Testis (tissue), 2 donors: ENCODE measurements at regions not wholly inside any gene's neighbourhood (a gene's known extent, or its start where the extent isn't known, plus 50 kb on each side); places are given as distances from the start of the nearest gene placed in this dataset.

Experiments used
- POLR2A ChIP-seq: fragments of 450-650 bp; IDR thresholded peaks from one replicate; pipeline ENCODE4 v1.6.1; 2017; ENCODE audit warnings: antibody characterized with exemption, mild to moderate bottlenecking, moderate library complexity
- TF ChIP-seq, protein P1 (sequence below), 3 experiments: fragments of 450-650 bp in 2 of 3; fragments of 200-600 bp in 1 of 3; sonication (generic) in 1 of 3; IDR thresholded peaks; one replicate each; pipeline ENCODE4 v1.5.1; 2016 to 2019; ENCODE audit warnings: antibody characterized with exemption in 3 of 3, mild to moderate bottlenecking in 2 of 3, moderate library complexity in 1 of 3

DNA sequence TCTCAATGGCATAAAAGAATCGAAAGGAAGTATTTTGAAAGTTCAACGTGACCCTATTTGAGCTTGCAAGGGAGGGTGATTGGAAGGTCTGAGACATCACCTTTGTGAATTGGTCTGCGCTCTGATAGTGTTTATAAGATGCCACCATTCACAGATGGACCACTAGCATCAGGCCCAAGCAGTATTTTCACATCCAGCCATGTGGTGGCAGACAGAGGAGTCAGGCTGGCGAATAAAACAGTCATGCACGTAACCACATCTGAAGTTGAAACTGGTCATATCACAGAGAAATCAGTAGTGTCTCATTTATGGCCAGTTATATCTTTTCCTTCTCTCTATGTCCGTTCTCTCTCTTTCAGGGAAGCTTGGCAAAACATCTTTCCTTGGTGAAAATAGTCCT, 170.1 kb upstream of the ONECUT1 start:
- TF ChIP-seq, protein P1, sequence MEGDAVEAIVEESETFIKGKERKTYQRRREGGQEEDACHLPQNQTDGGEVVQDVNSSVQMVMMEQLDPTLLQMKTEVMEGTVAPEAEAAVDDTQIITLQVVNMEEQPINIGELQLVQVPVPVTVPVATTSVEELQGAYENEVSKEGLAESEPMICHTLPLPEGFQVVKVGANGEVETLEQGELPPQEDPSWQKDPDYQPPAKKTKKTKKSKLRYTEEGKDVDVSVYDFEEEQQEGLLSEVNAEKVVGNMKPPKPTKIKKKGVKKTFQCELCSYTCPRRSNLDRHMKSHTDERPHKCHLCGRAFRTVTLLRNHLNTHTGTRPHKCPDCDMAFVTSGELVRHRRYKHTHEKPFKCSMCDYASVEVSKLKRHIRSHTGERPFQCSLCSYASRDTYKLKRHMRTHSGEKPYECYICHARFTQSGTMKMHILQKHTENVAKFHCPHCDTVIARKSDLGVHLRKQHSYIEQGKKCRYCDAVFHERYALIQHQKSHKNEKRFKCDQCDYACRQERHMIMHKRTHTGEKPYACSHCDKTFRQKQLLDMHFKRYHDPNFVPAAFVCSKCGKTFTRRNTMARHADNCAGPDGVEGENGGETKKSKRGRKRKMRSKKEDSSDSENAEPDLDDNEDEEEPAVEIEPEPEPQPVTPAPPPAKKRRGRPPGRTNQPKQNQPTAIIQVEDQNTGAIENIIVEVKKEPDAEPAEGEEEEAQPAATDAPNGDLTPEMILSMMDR (IDR thresholded peaks at IDR 0.05), result no peak
- no peak for TF ChIP-seq POLR2A
